ENCODE measurements at regions not wholly inside any gene's neighbourhood (a gene's known extent, or its start where the extent isn't known, plus 50 kb on each side); places are given as distances from the start of the nearest gene placed in this dataset.
"Not testable (repeated sequence)": the region's sequence is repeated elsewhere in the genome, so short reads cannot be mapped to it uniquely, and the experiment has no call there.

DNA sequence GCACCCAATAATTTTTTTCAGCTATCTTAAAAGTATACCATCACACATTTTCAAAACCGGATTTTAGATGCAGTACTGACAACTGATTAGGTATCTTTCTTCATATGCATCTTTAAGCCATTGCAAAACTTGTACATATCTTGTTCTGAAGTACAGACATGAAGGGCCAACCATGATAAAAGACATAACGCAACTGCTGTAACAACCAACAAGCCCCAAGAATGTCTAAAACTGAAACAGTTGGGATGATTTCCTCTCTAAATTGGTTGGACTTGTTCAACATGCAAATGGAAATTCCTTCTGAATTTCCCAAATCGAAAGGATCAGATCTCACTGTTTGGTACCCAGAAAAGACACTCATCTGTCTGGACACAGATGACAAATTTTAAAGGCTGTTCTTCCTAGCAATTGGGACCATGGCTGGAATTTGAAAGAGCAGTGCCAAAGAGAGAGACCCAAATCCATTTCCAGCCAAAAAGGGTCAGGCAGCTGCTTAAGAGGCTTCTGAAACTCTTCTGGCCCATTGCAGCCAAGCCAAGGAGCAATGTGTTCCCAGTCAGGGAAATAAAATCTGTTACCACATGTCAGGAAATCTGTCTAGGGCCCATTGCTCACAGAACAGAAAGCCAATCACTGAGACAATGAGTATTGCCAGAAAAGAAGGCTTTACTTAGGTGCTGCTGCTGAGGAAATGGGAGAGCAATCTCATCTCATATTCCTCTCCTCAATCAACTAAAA is 1122.4 kb upstream of the USP15 start:
- DNase-seq, result no peak

DNA sequence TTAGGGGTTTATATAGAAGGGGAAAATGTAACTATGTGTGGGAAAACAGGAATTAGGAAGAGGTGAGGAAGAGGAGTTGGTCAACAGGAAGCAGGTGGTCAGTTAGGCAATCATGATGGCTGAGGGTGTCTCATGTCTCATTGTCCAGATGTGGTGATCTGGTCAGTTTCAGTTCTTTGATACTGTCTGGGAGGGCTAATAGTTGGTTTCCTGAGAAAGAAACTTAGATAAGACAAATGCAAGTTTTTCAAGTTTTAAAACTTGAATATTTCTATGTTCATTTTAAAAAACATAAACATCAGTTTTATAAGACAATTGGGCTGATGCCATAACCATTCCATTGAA is 1121.8 kb upstream of the USP15 start:
- no peak for DNase-seq

DNA sequence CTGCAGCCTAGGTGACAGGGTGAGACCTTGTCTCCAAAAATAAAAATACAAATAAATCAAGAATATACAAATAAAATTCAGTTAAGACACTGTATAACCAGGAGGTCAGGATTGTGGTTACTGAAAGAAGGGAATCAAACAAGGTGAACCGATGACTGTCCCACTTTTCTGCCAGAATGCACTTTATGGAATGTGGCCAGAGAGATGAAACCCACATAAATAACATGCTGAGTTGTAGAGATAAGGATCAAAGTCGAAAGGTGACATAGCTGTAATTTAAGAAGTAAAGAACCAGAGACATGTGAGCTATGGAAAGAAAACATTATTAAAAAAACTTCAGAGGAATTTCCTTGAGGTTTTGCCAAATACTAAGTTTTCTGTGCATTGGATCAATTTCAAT is 1098.2 kb upstream of the USP15 start:
- no peak for DNase-seq

DNA sequence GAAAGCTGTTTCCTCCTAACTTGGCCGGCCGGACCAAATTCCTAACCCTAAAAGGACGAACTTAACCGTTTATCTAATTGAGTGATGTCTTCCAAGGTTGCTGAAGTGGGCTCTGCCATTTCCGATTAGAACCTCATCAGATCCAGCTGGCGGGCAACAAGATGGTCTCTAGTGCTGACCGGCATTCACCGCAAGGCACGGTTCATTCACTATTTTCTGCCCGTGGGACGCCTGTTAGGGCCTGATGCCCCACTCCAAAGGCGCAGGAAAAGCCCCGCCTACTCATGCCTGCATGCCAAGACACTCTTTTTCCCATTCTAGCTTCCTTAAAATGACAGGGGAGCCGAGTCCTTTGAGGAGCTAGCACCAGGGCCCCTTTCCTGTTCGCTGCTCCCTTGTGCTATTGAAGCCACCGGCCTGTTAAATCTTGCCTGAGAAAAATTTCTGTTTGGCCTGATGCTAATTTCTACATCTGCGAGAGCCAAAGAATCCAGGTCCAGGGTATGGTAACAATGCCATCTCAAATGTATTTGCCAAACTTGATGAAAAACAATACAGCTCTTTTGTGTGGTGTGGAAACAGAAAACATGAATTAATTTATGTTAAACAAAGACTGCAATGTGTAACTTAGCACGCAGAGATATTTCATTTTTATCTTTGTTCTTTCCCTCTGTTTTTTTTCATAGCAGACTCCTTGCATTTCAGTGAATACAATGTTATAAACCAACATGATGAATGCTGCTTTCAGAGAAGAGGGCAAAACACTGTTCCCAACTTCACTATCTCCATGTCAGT is 1071.2 kb upstream of the USP15 start:
- no peak for DNase-seq

DNA sequence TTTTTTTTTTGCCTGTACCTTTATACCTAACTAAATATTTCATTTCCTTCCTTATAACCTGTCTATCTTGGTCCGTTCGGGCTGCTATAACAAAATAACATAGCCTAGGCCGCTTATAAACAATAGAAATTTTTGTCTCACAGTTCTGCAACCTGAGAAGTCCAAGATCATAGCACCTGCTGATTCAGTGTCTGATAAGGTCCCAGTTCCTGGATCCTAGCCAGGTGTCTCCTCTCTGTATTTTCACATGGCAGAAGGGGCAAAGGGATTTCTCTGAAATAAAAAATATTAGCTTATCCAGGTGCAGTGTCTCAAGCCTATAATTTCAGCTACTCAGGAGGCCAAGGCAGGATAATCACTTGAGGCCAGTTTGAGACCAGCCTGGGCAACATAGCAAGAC is 1046.6 kb upstream of the USP15 start:
- no peak for DNase-seq

DNA sequence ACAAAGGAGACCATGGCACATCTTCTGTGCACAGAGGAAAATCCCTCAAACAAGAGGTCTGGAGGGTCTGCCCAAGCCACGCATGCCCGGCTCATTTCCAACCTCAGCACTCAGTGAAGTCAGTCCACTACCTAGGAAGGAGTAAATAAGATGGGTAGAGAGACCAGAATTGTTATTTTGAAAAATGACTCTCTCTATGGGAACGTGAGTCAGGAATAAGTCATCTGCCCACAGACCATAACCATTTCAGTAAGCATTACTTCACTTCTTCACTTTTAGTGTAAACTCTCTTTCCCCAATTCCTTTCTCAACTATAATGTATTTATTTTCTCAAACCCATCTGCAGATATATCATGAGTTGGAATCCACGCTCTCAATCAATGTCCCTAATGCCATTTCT is 1039.9 kb upstream of the USP15 start:
- DNase-seq, result no peak

DNA sequence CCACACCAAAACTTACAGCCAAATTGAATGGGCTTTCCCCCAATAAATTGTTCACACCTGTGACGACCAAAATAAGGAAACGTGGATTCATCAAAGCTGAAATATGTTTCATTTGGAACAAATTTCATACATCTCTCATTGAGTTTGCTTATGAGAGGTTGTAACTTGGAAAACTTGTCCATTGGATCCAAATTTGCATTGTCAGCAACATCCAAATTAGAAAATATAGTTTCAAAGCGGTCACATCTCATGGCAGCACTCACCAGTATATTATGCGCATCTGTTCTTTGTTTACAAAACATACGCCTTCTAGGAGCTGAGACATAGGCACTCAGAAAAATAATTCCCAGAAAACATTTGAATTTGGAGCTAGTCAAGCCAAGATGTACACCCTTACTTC is 1028.2 kb upstream of the USP15 start:
- DNase-seq, result no peak

DNA sequence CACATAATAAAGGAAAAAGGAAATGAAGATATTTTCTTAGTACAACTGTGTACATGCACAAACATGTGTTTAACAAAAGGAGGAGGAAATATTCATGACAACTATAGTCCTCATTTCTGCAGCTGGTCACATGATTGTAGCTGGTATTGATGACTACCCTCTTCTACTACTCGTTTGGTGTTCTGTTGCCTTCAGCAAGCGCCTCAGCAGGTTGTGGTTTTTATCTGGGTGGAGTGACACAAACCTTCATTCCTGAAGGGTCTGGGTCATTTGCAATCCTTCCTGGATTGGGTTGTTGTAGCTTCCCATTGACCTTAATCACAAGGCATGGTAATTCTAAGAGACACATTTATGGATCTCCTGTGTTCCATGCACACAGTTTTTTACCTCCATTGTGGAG is 1009.9 kb upstream of the USP15 start:
- no peak for DNase-seq

DNA sequence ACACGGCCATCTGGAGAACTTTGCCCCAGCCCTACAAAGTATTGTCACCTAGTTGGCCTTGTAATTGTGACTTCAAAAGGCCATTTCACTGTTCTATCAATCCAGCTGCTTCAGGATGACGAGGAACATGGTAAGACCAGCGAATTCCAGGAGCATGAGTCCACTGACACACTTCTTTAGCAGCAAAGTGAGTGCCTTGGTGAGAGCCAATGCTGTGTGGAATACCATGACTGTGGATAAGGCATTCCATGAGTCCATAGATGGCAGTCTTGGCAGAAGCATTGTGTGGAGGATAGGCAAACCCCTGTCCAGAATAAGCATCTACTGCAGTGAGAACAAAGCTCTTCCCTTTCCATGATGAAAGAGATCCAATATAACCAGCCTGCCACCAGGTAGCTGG is 1009.1 kb upstream of the USP15 start:
- DNase-seq, result no peak

DNA sequence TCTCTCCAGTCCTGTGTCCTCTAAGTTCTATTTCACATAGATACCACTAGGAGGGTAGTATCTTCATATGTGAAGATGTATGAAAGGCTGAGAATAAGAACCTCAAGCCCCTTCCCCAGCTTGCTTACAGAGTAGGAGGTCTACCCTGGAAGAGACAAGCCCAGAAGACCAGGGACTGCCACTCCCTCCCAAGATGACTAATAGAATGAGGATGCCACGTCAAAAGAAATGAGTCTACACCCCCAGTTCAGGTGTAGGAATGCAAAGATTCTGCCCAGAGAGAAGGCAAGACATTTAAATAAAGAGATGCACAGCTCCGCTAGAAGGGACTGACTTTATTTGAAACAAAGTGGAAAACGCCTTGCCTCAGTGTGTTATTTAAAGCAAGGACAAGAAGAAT is 1006.0 kb upstream of the USP15 start:
- DNase-seq, result no peak

DNA sequence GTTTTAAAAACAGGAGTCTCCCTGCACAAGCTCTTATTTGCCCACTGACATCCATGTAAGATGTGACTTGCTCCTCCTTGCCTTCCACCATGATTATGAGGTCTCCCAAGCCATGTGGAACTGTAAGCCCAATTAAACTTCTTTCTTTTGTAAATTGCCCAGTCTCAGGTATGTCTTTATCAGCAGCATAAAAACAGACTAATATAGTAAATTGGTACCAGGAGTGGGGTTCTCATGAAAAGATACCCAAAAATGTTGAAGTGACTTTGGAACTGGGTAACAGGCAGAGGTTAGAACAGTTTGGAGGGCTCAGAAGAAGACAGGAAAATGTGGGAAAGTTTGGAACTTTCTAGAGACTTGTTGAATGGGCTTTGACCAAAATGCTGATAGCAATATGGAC is 995.9 kb upstream of the USP15 start:
- DNase-seq, result not testable (repeated sequence)

DNA sequence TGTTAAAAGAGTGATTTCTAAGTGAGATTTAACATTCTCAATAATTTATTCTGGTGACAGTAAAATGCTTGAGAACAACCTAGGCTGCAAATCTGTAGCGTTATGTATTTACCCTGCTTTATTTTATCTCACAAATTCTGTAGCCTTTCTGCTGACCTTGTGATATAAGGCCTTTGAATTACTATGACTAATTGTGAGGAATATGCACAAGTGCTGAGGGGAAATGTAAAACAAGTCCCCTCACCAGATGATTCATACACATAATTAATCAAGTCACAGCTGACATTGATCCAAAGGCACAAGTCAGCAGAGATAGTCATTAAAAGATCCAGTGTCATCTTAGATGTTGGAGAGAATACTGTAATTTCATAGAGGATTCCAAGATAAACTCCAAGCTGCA is 992.7 kb upstream of the USP15 start:
- no peak for DNase-seq

DNA sequence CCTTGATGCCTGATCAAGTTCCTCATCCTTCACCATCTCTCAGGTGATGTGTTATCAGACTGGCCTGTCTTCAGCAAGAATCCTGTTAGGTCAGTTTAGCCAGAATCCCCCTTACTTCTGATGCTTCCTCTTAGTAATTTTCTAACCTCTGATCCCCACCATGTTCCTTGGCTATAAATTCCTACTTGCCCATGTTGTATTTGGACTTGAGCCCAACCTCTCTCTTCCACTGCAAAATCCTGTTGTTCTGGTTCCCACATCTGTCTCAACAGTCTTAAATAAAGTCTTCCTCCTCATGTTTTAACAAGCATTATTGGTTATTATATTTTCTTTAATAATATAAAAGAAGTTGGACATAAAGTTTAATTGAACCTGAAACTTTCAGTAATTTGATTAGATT is 987.8 kb upstream of the USP15 start:
- no peak for DNase-seq

DNA sequence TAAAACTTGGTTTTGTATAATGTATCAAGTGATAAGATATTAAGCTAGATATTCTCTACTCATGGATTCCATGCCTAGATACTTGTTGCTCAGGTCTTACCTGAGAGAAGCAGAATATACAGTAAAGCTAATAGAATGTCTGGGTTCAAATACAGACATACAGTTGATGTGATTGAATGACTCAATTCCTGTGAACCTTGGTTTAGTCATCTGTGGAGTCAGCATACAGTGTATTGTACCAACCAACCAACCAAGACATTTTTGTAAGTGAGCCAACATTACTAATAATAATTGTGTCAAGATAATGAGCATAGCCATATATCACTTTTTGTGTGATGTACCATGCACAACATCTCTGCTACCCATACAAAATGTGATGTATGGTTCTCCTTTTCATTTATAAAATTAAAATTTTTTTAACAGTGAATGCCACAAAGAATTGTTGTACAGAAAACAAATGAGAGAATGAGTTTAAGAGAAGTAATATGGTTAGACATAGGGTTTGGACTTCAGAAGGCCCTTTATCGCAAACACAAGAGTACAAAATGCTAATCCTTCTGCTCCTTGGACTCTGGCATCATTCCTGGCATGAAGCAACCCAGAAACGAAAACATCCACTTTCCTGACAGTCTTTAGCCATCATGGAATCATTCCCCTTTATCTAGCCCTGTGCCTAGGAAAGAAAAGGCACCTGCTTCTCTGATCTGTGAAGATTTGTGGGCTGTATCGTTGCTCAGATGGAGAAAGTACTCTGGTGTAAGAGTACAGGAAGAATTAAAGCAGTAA is 977.2 kb upstream of the USP15 start:
- no peak for DNase-seq

DNA sequence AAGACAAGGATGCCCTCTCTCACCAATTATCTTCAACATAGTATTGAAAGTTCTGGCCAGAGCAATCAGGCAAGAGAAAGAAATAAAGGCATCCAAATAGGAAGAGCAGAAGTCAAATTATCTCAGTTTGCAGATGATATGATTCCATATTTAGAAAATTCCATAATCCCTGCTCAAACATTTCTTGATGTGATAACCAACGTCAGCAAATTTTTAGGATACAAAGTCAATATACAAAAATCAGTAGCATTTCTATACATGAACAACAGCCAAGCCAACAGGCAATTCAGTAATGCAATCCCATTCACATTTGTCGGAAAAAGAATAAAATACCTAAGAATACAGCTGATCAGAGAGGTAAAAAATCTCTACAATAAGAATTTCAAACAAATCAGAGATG is 969.7 kb upstream of the USP15 start:
- DNase-seq, result no peak

DNA sequence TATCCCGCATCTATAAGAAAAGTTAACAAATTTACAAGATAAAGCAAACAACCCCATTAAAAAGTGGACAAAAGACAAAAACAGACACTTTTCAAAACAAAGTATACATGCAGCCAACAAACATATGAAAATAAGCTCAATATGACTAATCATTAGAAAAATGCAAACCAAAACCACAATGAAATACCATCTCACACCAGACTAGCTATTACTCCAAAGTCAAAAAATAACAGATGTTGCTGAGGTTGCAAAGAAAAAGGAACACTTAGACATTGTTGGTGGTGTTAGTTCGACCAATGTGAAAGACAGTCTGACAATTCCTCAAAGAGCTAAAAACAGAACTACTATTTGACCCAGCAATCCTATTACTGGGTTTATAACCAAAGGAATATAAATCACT is 968.6 kb upstream of the USP15 start:
- no peak for DNase-seq

DNA sequence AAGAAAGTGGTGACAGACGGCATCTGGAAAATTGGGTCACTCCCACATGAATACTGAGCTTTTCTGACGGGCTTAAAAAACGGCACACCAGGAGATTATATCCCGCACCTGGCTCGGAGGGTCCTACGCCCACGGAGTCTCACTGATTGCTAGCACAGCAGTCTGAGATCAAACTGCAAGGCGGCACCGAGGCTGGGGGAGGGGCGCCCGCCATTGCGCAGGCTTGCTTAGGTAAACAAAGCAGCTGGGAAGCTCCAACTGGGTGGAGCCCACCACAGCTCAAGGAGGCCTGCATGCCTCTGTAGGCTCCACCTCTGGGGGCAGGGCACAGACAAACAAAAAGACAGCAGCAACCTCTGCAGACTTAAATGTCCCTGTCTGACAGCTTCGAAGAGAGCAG is 966.2 kb upstream of the USP15 start:
- DNase-seq, result not testable (repeated sequence)

DNA sequence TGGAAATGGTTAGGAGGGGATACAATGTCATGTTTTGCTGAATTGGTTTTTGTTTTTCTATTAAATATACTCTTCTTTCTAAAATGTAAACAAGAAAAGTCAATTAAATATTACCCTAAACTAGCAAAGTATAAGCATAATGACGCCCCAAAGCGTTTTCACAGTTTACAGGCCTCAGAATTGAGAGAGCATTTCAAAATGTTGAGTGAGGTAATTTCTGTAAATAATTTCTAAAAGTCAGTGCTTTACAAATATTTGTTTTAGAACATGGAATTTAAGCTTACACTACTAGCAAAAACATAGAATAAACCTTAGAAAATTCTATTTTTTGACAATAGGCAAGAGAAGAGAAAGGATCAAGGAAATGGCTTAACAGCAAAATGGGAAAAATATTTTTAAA is 958.4 kb upstream of the USP15 start:
- DNase-seq, result no peak

DNA sequence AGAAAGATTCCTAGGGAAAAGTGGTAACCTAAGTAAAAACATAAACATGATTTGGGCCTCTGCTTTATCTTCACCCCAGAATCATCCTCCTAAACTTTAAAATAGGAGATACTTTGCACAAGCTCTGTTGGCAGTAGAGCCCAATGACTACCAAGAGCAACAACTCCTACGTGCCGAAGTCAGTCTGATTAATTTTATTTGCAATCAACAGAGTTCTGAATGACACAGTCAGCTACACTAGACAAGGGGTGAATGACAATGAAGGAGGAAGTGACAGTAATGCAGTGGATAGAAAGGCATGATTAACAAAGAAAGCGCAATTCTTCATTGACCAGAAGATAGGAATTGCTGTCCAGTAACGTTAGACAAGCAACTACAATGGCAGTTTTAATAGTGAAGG is 957.9 kb upstream of the USP15 start:
- no peak for DNase-seq

DNA sequence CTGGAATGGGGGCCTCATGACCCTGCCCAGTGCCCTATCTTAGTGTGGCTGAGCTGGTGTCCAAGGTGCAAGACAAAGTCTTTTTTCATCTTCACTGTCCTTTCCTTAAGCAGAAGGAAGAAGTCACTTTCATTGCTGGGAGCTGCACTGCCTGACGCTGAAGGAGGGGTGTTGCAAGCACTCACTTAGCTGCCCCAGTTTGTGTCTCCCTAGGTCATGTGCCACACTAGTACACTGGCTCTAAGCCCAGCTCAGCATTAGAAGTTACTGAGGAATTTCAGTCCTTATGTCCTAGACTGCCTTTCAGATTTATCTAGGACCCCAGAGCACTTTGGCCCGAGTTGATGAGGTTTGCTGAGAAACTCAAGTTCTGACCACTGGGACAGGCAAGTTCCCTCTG is 952.0 kb upstream of the USP15 start:
- no peak for DNase-seq

DNA sequence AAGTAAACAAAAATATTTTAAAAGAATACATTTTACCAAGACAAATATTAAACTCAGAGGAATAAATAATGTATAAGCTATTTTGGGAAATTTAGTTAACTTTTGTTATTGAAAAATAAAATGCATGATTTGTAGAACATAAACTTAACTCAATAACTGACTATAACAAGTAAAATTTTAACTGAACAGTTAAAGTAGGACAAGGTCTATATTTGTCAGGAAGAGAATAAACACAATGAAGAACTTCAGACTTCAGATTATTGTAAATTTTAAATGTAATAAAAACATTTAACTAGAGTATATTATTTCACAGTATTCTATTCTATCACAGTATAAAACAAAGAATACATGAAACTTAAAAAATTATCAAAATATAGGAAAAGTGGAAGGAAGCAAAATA is 948.8 kb upstream of the USP15 start:
- no peak for DNase-seq

DNA sequence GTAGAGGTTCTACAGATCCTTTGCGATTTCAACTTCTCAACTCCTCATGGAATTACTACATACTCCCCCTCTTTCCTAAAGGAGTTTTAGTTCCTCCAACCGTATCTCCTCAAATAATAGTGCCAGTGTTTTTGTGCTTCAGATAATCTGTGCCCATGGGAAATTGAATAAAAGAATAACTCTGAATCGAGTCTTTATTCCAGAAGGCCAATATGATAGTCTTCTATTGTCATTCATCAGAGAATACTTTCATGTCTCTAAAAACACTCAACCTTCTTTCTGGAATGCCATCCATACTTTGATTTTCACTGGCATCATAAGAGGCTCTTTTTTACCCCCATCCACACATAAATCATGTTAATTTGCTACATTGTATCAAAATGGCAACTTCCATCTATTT is 911.3 kb upstream of the USP15 start:
- no peak for DNase-seq

DNA sequence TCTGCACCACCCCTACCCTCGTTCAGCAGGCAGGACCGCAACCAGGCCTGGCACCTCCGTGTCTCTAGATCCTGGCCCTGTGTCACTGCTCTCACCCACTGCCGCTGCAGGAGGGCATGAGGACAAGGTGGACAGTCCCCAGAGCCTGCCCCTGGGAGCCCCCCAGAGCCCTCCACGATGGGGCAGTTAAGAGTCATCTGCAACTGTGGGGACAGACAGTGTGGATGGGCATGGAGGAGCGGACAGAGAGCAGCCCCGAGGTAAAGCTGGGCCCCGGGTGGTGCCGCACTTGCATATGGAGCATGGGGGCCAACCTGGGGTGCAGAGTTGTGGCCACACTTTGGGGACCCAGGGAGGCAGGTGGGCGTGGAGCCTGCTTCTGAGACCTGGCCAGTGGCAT is 905.1 kb upstream of the USP15 start:
- DNase-seq, result no peak

DNA sequence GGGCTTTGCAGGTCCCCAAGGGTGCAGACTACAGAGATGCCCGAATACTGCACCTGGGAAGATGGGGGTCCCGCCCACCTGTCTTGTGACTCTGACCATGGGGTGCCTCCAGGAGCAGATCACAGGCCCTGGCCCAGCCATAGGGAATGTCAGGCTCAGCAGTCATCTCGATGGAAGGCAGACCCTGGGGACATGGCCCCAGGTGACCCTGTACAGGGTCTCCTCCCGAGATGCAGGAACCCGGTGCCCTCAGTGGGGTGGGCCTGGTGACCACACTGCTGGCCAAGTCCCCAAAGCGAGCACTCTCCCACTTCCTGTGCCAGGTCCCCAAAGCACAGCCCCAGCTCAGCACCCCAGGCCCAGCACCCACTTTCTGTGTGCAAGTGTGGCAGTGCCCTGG is 903.7 kb upstream of the USP15 start:
- no peak for DNase-seq

All from activated CD4-positive, alpha-beta T cell treated with anti-CD3 and anti-CD28 coated beads, Interleukin-2, amount 50 U/mL, for 4 hours (primary cell).